CD4-positive, alpha-beta memory T cell (primary cell): ENCODE measurements at regions not wholly inside any gene's neighbourhood (a gene's known extent, or its start where the extent isn't known, plus 50 kb on each side); places are given as distances from the start of the nearest gene placed in this dataset.

Experiments
- CTCF ChIA-PET: fragments of 350-600 bp; sonication (Branson Sonifier 250); formaldehyde crosslinking; loops from one replicate; lab custom pipeline; 2021; ENCODE audit warnings: inconsistent platforms; ENCODE audit not compliant: partially characterized antibody; lab: Charles Lee
- POLR2A ChIA-PET: fragments of 350-600 bp; sonication (Branson Sonifier 250); formaldehyde crosslinking; loops from one replicate; lab custom pipeline; 2021; ENCODE audit not compliant: partially characterized antibody; lab: Charles Lee
- DNase-seq, 5 donors: peaks; one replicate each; pipeline versions ENCODE4 v3.0.0 to v3.0.0-alpha.2; 2020 to 2022; ENCODE audit warnings: mixed read lengths in 1 of 5
- H3K27ac ChIP-seq: one replicate; pipeline ENCODE4 v1.7.0; 2013; ENCODE audit warnings: low read depth, low read length
- H3K27me3 ChIP-seq: 2 replicates; pipeline ENCODE4 v1.7.0; 2013; ENCODE audit warnings: mild to moderate bottlenecking, low read length, moderate library complexity; ENCODE audit not compliant: insufficient read depth
- H3K36me3 ChIP-seq: 2 replicates; pipeline ENCODE4 v1.7.0; 2013; ENCODE audit warnings: mild to moderate bottlenecking, low read length, moderate library complexity; ENCODE audit not compliant: insufficient read depth
- H3K4me1 ChIP-seq: 2 replicates; pipeline ENCODE4 v1.7.0; 2013; ENCODE audit warnings: mild to moderate bottlenecking, low read length, moderate library complexity; ENCODE audit not compliant: insufficient read depth
- H3K4me3 ChIP-seq, 2 donors: one replicate each; pipeline ENCODE4 v1.7.0; 2013; ENCODE audit warnings: low read length in 2 of 2, mild to moderate bottlenecking in 1 of 2
- H3K9me3 ChIP-seq, 2 donors: one replicate each; pipeline ENCODE4 v1.7.0; 2013; ENCODE audit warnings: low read length in 2 of 2, control low read depth in 1 of 2; ENCODE audit not compliant: control insufficient read depth in 1 of 2
- H3K27ac Mint-ChIP-seq, 7 donors: one replicate each; pipeline ENCODE4 v1.8.0; 2020 to 2021; ENCODE audit warnings: mixed read lengths in 7 of 7, mild to moderate bottlenecking in 6 of 7, inconsistent platforms in 3 of 7, moderate library complexity in 3 of 7
- H3K27me3 Mint-ChIP-seq, 2 donors: one replicate each; pipeline ENCODE4 v1.8.0; 2020 to 2021; ENCODE audit warnings: mixed read lengths in 2 of 2
- H3K36me3 Mint-ChIP-seq, 2 donors: one replicate each; pipeline ENCODE4 v1.8.0; 2020 to 2021; ENCODE audit warnings: mixed read lengths in 2 of 2, inconsistent platforms in 1 of 2, mild to moderate bottlenecking in 1 of 2
- H3K4me1 Mint-ChIP-seq, 4 donors: one replicate each; pipeline ENCODE4 v1.8.0; 2020 to 2021; ENCODE audit warnings: mixed read lengths in 4 of 4, mild to moderate bottlenecking in 1 of 4
- H3K4me3 Mint-ChIP-seq, 8 donors: one replicate each; pipeline ENCODE4 v1.8.0; 2020 to 2021; ENCODE audit warnings: mixed read lengths in 8 of 8, mild to moderate bottlenecking in 7 of 8, moderate library complexity in 6 of 8, inconsistent platforms in 3 of 8
- H3K9me3 Mint-ChIP-seq, 8 donors: one replicate each; pipeline ENCODE4 v1.8.0; 2020 to 2021; ENCODE audit warnings: mixed read lengths in 8 of 8, mild to moderate bottlenecking in 5 of 8, inconsistent platforms in 3 of 8, moderate library complexity in 1 of 8
- intact Hi-C: fragments of 100-400 bp; cut with micrococcal nuclease; formaldehyde crosslinking; loops from one replicate; pipeline ENCODE4 v1.15.1; 2023

DNA sequence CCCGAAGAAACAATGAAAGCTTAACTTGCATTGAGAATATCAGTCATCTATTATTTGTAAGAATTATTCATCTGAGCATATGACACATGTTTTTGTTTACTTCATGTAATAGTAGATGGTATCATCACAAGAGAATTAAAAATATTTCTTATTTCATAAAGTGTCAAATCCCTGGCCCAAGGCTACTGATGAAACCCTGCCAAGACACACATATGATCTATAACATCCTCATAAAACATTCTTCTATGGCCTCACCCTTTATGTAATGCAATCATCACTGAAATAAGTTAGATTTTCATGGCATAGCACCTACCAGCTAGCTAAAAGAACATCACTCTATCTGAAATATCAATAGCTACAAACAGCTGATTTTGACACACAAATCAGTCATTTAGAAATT lies 385.6 kb upstream of the PHF14 start:
- Histone ChIP-seq H3K4me1 (no peaks in the 10 kb centered on the region), H3K27ac (no peak overlapping the region), H3K4me3 (no peak overlapping the region), H3K36me3 (no peaks in the 10 kb centered on the region), H3K27me3 (no peaks in the 10 kb centered on the region), H3K9me3 (no peaks in the 10 kb centered on the region)
- POLR2A ChIA-PET: no interaction called here
- no peaks in the 10 kb centered on the region for H3K9me3 Mint-ChIP-seq
- H3K27me3 Mint-ChIP-seq: no peaks in the 10 kb centered on the region
- DNase-seq: no peak
- no peaks in the 10 kb centered on the region for H3K4me1 Mint-ChIP-seq
- no peaks in the 10 kb centered on the region for H3K36me3 Mint-ChIP-seq
- H3K4me3 Mint-ChIP-seq: no peak overlapping the region
- intact Hi-C loops: no loop called here
- H3K27ac Mint-ChIP-seq: no peak overlapping the region
- CTCF ChIA-PET: no interaction called here

DNA sequence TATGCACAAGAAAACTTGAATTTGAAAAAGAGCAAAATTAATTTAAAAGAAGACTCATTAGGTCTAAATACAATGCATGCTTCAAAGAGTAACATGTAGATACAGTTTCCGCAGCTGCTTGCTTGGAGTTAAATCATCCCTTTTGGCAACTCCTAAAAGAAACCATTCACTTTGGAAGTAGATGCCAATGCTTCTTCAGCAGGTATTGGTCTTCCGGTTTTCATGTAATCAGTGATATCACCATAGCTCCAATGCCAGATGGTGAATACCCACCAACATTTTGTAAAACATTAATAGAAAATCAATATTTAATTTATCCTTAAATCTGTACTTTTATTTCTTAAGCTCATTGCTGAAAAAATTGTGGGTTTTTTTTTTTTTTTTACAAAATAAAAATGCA lies 381.1 kb upstream of the PHF14 start:
- ChIA-PET CTCF (no interaction called here), POLR2A (no interaction called here)
- Mint-ChIP-seq H3K36me3 (no peaks in the 10 kb centered on the region), H3K27ac (no peak overlapping the region), H3K4me1 (no peaks in the 10 kb centered on the region), H3K9me3 (peaks cover 0 to 1% (median 0%) of the 10 kb centered on the region in 8 donors), H3K27me3 (no peaks in the 10 kb centered on the region), H3K4me3 (no peak overlapping the region)
- no peak overlapping the region for H3K27ac ChIP-seq
- intact Hi-C loops: no loop called here
- H3K36me3 ChIP-seq: no peaks in the 10 kb centered on the region
- no peak overlapping the region for H3K4me3 ChIP-seq
- no peaks in the 10 kb centered on the region for H3K4me1 ChIP-seq
- H3K9me3 ChIP-seq: no peaks in the 10 kb centered on the region
- H3K27me3 ChIP-seq: no peaks in the 10 kb centered on the region
- no peak for DNase-seq

DNA sequence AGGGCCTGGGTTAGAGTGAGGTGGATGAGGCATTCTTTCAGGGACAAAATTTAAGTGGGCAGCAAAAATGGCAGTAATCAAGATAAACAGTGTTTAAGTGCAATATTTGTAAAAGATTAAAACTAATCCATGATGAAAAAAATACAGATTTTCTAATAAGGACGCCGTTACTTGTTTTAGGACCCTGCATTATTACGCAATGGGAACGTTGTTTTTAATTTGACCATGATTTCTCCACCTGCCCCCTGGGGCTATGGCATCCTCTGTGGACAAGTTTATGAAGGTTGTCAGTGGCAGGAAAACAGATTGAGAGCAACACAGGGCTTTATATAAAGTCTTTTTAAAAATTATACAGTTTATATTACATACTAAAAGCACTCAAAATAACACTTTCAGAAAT lies 380.6 kb upstream of the PHF14 start:
- Histone ChIP-seq H3K4me1 (no peaks in the 10 kb centered on the region), H3K4me3 (no peak overlapping the region), H3K27ac (no peak overlapping the region), H3K27me3 (no peaks in the 10 kb centered on the region), H3K9me3 (no peaks in the 10 kb centered on the region), H3K36me3 (no peaks in the 10 kb centered on the region)
- no peaks in the 10 kb centered on the region for H3K4me1 Mint-ChIP-seq
- intact Hi-C loops: no loop called here
- H3K36me3 Mint-ChIP-seq: no peaks in the 10 kb centered on the region
- peaks cover 0 to 1% (median 0%) of the 10 kb centered on the region in 8 donors for H3K9me3 Mint-ChIP-seq
- POLR2A ChIA-PET: no interaction called here
- DNase-seq: no peak
- CTCF ChIA-PET: no interaction called here
- H3K27me3 Mint-ChIP-seq: no peaks in the 10 kb centered on the region
- no peak overlapping the region for H3K4me3 Mint-ChIP-seq
- H3K27ac Mint-ChIP-seq: no peak overlapping the region

DNA sequence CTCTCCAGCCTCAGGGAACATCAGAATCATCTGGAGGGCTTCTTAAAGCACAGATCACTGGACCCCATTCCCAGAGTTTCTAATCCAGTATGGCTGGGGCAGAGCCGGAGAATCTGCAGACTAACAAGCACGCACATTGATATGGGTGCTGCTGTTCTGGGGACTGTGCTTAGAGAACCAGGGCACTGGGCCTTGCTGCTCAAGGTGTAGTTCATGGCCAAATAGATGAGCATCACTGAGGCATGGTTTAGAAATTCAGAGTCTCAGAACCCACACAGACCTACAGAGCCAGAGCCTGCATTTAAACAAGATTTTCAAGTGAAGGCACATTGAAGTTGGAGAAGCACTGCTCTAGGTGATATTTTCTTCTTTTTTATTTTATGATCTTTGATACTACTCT lies 376.8 kb upstream of the PHF14 start:
- Mint-ChIP-seq H3K27me3 (no peaks in the 10 kb centered on the region), H3K4me3 (no peak overlapping the region), H3K27ac (no peak overlapping the region), H3K36me3 (no peaks in the 10 kb centered on the region), H3K9me3 (peaks cover 0 to 1% (median 0%) of the 10 kb centered on the region in 8 donors), H3K4me1 (no peaks in the 10 kb centered on the region)
- CTCF ChIA-PET: no interaction called here
- Histone ChIP-seq H3K27me3 (no peaks in the 10 kb centered on the region), H3K27ac (no peak overlapping the region), H3K4me3 (no peak overlapping the region), H3K9me3 (no peaks in the 10 kb centered on the region), H3K36me3 (no peaks in the 10 kb centered on the region), H3K4me1 (no peaks in the 10 kb centered on the region)
- DNase-seq: no peak
- intact Hi-C loops: no loop called here
- POLR2A ChIA-PET: no interaction called here

DNA sequence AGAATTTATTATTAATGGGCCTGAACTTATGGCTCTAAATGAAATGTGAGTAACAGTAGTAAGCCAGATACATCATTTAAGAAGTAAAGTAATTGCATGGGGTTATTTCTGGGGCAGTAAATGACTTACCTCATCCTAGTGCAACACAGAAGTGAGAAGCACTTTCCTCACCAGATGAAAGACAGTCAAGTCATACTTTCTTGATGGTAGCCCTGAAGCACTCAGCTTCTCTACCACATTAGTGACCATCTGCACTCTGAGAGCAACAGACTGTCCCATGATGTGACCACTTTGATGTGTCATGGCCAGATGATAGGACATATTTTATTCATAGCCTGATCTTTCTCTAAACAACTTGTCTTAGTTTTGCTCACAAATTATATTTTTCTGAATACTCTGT lies 369.5 kb upstream of the PHF14 start:
- ChIA-PET CTCF (no interaction called here), POLR2A (no interaction called here)
- Mint-ChIP-seq H3K9me3 (peaks cover 0 to 3% (median 0%) of the 10 kb centered on the region in 8 donors), H3K27me3 (no peaks in the 10 kb centered on the region), H3K36me3 (no peaks in the 10 kb centered on the region), H3K4me1 (no peaks in the 10 kb centered on the region), H3K27ac (no peak overlapping the region), H3K4me3 (no peak overlapping the region)
- H3K27me3 ChIP-seq: no peaks in the 10 kb centered on the region
- H3K4me3 ChIP-seq: no peak overlapping the region
- DNase-seq: no peak
- no peaks in the 10 kb centered on the region for H3K9me3 ChIP-seq
- no peaks in the 10 kb centered on the region for H3K4me1 ChIP-seq
- no peaks in the 10 kb centered on the region for H3K36me3 ChIP-seq
- no peak overlapping the region for H3K27ac ChIP-seq
- intact Hi-C loops: no loop called here

DNA sequence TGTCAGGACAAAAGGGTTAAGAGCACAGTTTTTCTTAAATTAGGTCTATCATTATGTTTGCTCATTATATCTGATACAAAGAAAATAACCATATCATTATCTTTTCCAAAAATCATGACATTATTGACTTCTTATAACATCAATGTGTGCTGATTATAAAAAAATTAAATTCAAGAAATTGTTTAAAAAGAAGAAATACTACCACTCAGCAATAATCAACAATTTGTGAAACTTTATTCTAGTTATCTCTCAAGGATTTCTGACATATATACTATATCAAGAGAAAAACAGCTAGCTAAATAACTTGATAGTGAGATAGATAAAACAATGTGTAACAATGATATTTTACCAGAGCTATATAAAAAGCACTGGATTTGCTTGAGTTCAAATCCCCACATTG lies 360.7 kb upstream of the PHF14 start:
- Histone ChIP-seq H3K4me1 (no peaks in the 10 kb centered on the region), H3K4me3 (no peak overlapping the region), H3K9me3 (no peaks in the 10 kb centered on the region), H3K27ac (no peak overlapping the region), H3K36me3 (no peaks in the 10 kb centered on the region), H3K27me3 (no peaks in the 10 kb centered on the region)
- no peaks in the 10 kb centered on the region for H3K4me1 Mint-ChIP-seq
- no peak overlapping the region for H3K27ac Mint-ChIP-seq
- no peak for DNase-seq
- no peaks in the 10 kb centered on the region for H3K36me3 Mint-ChIP-seq
- H3K27me3 Mint-ChIP-seq: peaks cover 0 to 3% of the 10 kb centered on the region in 2 donors
- H3K9me3 Mint-ChIP-seq: peaks cover 0 to 4% (median 0%) of the 10 kb centered on the region in 8 donors
- POLR2A ChIA-PET: no interaction called here
- H3K4me3 Mint-ChIP-seq: no peak overlapping the region
- CTCF ChIA-PET: no interaction called here
- intact Hi-C loops: no loop called here

DNA sequence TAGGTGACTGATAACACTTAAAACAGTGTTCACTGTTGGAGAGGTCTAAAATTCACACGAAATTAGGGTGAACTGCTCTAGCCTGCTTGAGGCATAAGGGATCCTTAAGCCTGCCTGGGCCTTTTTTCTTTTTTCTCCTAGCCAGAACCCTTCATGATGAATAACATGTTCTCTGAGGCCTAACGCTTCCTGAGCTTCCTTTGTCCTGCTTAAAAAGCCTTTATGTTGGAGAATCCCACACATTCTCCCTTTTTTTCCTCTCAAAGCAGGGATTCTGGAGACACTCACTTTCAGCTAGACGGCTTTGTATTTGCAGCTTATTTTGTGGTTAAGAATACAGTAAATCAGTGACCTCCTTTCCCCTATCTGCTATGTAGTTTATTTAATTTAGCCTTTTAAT lies 354.7 kb upstream of the PHF14 start:
- H3K4me1 Mint-ChIP-seq: no peaks in the 10 kb centered on the region
- CTCF ChIA-PET: no interaction called here

DNA sequence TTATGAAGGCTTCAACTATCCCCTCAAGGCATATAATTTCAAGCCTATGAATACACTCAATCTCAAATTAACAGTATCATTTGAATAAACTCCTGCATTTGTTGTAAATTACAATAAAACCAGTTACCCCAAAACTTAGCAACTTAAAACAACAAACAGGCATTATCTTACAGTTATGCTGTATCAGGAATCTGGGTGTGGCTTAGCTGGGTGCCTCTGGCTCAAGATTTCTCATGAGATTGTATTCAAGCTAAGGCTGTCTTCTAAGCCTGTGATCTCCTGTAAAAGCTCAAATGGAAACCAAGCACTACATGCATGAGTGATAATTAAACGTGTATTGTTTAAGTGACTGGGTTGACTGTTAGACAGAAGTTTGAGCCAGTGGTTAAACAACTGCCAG lies 341.0 kb upstream of the PHF14 start:
- Mint-ChIP-seq H3K4me1 (no peaks in the 10 kb centered on the region), H3K9me3 (peaks cover 2 to 14% (median 7%) of the 10 kb centered on the region in 8 donors), H3K36me3 (no peaks in the 10 kb centered on the region), H3K27ac (no peak overlapping the region), H3K4me3 (no peak overlapping the region), H3K27me3 (no peaks in the 10 kb centered on the region)
- H3K36me3 ChIP-seq: no peaks in the 10 kb centered on the region
- no peak overlapping the region for H3K27ac ChIP-seq
- no peaks in the 10 kb centered on the region for H3K4me1 ChIP-seq
- intact Hi-C loops: no loop called here
- ChIA-PET CTCF (no interaction called here), POLR2A (no interaction called here)
- DNase-seq: no peak
- H3K9me3 ChIP-seq: no peaks in the 10 kb centered on the region
- no peaks in the 10 kb centered on the region for H3K27me3 ChIP-seq
- no peak overlapping the region for H3K4me3 ChIP-seq

More for the DNA sequence above, 354.7 kb upstream of the PHF14 start:
- Histone ChIP-seq H3K4me3 (no peak overlapping the region), H3K4me1 (no peaks in the 10 kb centered on the region), H3K27me3 (no peaks in the 10 kb centered on the region), H3K27ac (no peak overlapping the region), H3K9me3 (no peaks in the 10 kb centered on the region), H3K36me3 (no peaks in the 10 kb centered on the region)
- no peaks in the 10 kb centered on the region for H3K36me3 Mint-ChIP-seq
- no peak overlapping the region for H3K4me3 Mint-ChIP-seq
- DNase-seq: no peak
- peaks cover 0 to 5% of the 10 kb centered on the region in 2 donors for H3K27me3 Mint-ChIP-seq
- intact Hi-C loops: no loop called here
- POLR2A ChIA-PET: no interaction called here
- H3K27ac Mint-ChIP-seq: no peak overlapping the region
- H3K9me3 Mint-ChIP-seq: peaks cover 0 to 6% (median 4%) of the 10 kb centered on the region in 8 donors
